CD8-positive, alpha-beta memory T cell (primary cell): ENCODE measurements at regions not wholly inside any gene's neighbourhood (a gene's known extent, or its start where the extent isn't known, plus 50 kb on each side); places are given as distances from the start of the nearest gene placed in this dataset.

Experiments used
- CTCF ChIA-PET: fragments of 350-600 bp; sonication (Branson Sonifier 250); formaldehyde crosslinking; loops from one replicate; lab custom pipeline; 2021; ENCODE audit warnings: antibody characterized with exemption; lab: Charles Lee
- POLR2A ChIA-PET: fragments of 350-600 bp; sonication (Branson Sonifier 250); formaldehyde crosslinking; loops from one replicate; lab custom pipeline; 2021; ENCODE audit warnings: antibody characterized with exemption; lab: Charles Lee
- DNase-seq, 5 donors: peaks; one replicate each; pipeline versions ENCODE4 v3.0.0 to v3.0.0-alpha.2; 2020 to 2022; ENCODE audit warnings: mixed read lengths in 1 of 5
- H3K27ac ChIP-seq: one replicate; pipeline ENCODE4 v1.7.0; 2013; ENCODE audit warnings: low read depth, mild to moderate bottlenecking, low read length, moderate library complexity
- H3K27me3 ChIP-seq: 2 replicates; pipeline ENCODE4 v1.7.0; 2013; ENCODE audit warnings: low read length, mild to moderate bottlenecking; ENCODE audit not compliant: insufficient read depth, poor library complexity, severe bottlenecking
- H3K36me3 ChIP-seq: 2 replicates; pipeline ENCODE4 v1.7.0; 2013; ENCODE audit warnings: mild to moderate bottlenecking, low read length, moderate library complexity; ENCODE audit not compliant: insufficient read depth
- H3K4me1 ChIP-seq: 2 replicates; pipeline ENCODE4 v1.7.0; 2013; ENCODE audit warnings: mild to moderate bottlenecking, low read length, moderate library complexity; ENCODE audit not compliant: insufficient read depth
- H3K4me3 ChIP-seq: 2 replicates; pipeline ENCODE4 v1.7.0; 2013; ENCODE audit warnings: mild to moderate bottlenecking, low read length
- H3K9me3 ChIP-seq: 2 replicates; pipeline ENCODE4 v1.7.0; 2013; ENCODE audit warnings: mild to moderate bottlenecking, low read length
- H3K27ac Mint-ChIP-seq, 8 donors: one replicate each; pipeline ENCODE4 v1.8.0; 2020 to 2021; ENCODE audit warnings: mixed read lengths in 8 of 8, mild to moderate bottlenecking in 6 of 8, inconsistent platforms in 3 of 8, moderate library complexity in 3 of 8
- H3K27me3 Mint-ChIP-seq, 2 donors: one replicate each; pipeline ENCODE4 v1.8.0; 2020 to 2021; ENCODE audit warnings: mixed read lengths in 2 of 2, mild to moderate bottlenecking in 1 of 2, moderate library complexity in 1 of 2
- H3K36me3 Mint-ChIP-seq, 3 donors: one replicate each; pipeline ENCODE4 v1.8.0; 2020 to 2021; ENCODE audit warnings: mixed read lengths in 3 of 3, inconsistent platforms in 1 of 3, mild to moderate bottlenecking in 1 of 3
- H3K4me1 Mint-ChIP-seq, 3 donors: one replicate each; pipeline ENCODE4 v1.8.0; 2020 to 2021; ENCODE audit warnings: mixed read lengths in 3 of 3, inconsistent platforms in 1 of 3, mild to moderate bottlenecking in 1 of 3
- H3K4me3 Mint-ChIP-seq, 7 donors: one replicate each; pipeline ENCODE4 v1.8.0; 2020 to 2021; ENCODE audit warnings: mixed read lengths in 7 of 7, mild to moderate bottlenecking in 6 of 7, moderate library complexity in 4 of 7, inconsistent platforms in 2 of 7
- H3K9me3 Mint-ChIP-seq, 5 donors: one replicate each; pipeline ENCODE4 v1.8.0; 2020 to 2022; ENCODE audit warnings: mixed read lengths in 5 of 5, mild to moderate bottlenecking in 3 of 5, moderate library complexity in 2 of 5, inconsistent platforms in 1 of 5

GRCh38 chr3:168865022-168865551 is 769.4 kb upstream of the GOLIM4 start:
- Histone ChIP-seq H3K27ac (no peak overlapping the region), H3K4me1 (no peaks in the 10 kb centered on the region), H3K36me3 (no peaks in the 10 kb centered on the region), H3K4me3 (no peak overlapping the region), H3K9me3 (no peaks in the 10 kb centered on the region), H3K27me3 (no peaks in the 10 kb centered on the region)
- no peak for DNase-seq
- Mint-ChIP-seq H3K4me3 (no peak overlapping the region), H3K27ac (no peak overlapping the region), H3K36me3 (no peaks in the 10 kb centered on the region), H3K27me3 (no peaks in the 10 kb centered on the region), H3K4me1 (no peaks in the 10 kb centered on the region), H3K9me3 (peaks cover 0 to 3% (median 0%) of the 10 kb centered on the region in 5 donors)
- ChIA-PET CTCF (interaction anchor here (0.8 to 1.2 kb wide), 3 partner anchors 11 to 880 kb away, joined by 3 to 4 read pairs (median 3); no protein-coding TSS in a partner anchor), POLR2A (no interaction called here)

- POLR2A ChIA-PET: no interaction called here
- Histone ChIP-seq H3K27ac (no peak overlapping the region), H3K27me3 (no peaks in the 10 kb centered on the region), H3K4me3 (no peak overlapping the region), H3K36me3 (no peaks in the 10 kb centered on the region), H3K9me3 (no peaks in the 10 kb centered on the region), H3K4me1 (no peaks in the 10 kb centered on the region)
- DNase-seq: no peak
- Mint-ChIP-seq H3K36me3 (no peaks in the 10 kb centered on the region), H3K4me3 (no peak overlapping the region), H3K4me1 (no peaks in the 10 kb centered on the region), H3K27me3 (no peaks in the 10 kb centered on the region), H3K9me3 (peaks cover 0 to 3% (median 0%) of the 10 kb centered on the region in 5 donors), H3K27ac (no peak overlapping the region)
- CTCF ChIA-PET: interaction anchor here (0.8 to 1.2 kb wide), 3 partner anchors 12 to 881 kb away, joined by 3 to 4 read pairs (median 3); no protein-coding TSS in a partner anchor
These were observed 768.6 kb upstream of the GOLIM4 start for GRCh38 chr3:168864107-168865021.

- DNase-seq: no peak
- H3K27ac Mint-ChIP-seq: no peak overlapping the region
- H3K4me1 Mint-ChIP-seq: no peaks in the 10 kb centered on the region
- CTCF ChIA-PET: no interaction called here
- Histone ChIP-seq H3K27me3 (no peaks in the 10 kb centered on the region), H3K9me3 (no peaks in the 10 kb centered on the region), H3K36me3 (no peaks in the 10 kb centered on the region), H3K4me3 (no peak overlapping the region), H3K27ac (no peak overlapping the region), H3K4me1 (no peaks in the 10 kb centered on the region)
- H3K36me3 Mint-ChIP-seq: no peaks in the 10 kb centered on the region
- peaks cover 0 to 3% (median 0%) of the 10 kb centered on the region in 5 donors for H3K9me3 Mint-ChIP-seq
- no peaks in the 10 kb centered on the region for H3K27me3 Mint-ChIP-seq
- POLR2A ChIA-PET: no interaction called here
- no peak overlapping the region for H3K4me3 Mint-ChIP-seq
These were observed 767.8 kb upstream of the GOLIM4 start for GRCh38 chr3:168863561-168863960.

GRCh38 chr3:168862466-168862865 is 766.7 kb upstream of the GOLIM4 start:
- Mint-ChIP-seq H3K27ac (no peak overlapping the region), H3K9me3 (peaks cover 0 to 5% (median 0%) of the 10 kb centered on the region in 5 donors), H3K4me1 (no peaks in the 10 kb centered on the region), H3K27me3 (no peaks in the 10 kb centered on the region), H3K36me3 (no peaks in the 10 kb centered on the region), H3K4me3 (no peak overlapping the region)
- POLR2A ChIA-PET: no interaction called here
- Histone ChIP-seq H3K4me1 (no peaks in the 10 kb centered on the region), H3K9me3 (no peaks in the 10 kb centered on the region), H3K4me3 (no peak overlapping the region), H3K36me3 (no peaks in the 10 kb centered on the region), H3K27ac (no peak overlapping the region), H3K27me3 (no peaks in the 10 kb centered on the region)
- no peak for DNase-seq
- CTCF ChIA-PET: no interaction called here

- no peak overlapping the region for H3K27ac Mint-ChIP-seq
- POLR2A ChIA-PET: no interaction called here
These were observed 764.9 kb upstream of the GOLIM4 start for GRCh38 chr3:168860592-168860991.

GRCh38 chr3:168860028-168860427 is 764.3 kb upstream of the GOLIM4 start:
- Histone ChIP-seq H3K27ac (no peak overlapping the region), H3K4me1 (no peaks in the 10 kb centered on the region), H3K27me3 (no peaks in the 10 kb centered on the region), H3K9me3 (no peaks in the 10 kb centered on the region), H3K36me3 (no peaks in the 10 kb centered on the region), H3K4me3 (no peak overlapping the region)
- Mint-ChIP-seq H3K4me1 (no peaks in the 10 kb centered on the region), H3K27me3 (no peaks in the 10 kb centered on the region), H3K36me3 (no peaks in the 10 kb centered on the region), H3K27ac (no peak overlapping the region), H3K4me3 (no peak overlapping the region), H3K9me3 (peaks cover 0 to 5% (median 2%) of the 10 kb centered on the region in 5 donors)
- ChIA-PET CTCF (no interaction called here), POLR2A (no interaction called here)
- DNase-seq: no peak

More at GRCh38 chr3:168860592-168860991, 764.9 kb upstream of the GOLIM4 start:
- H3K36me3 Mint-ChIP-seq: no peaks in the 10 kb centered on the region
- DNase-seq: no peak
- Histone ChIP-seq H3K4me3 (no peak overlapping the region), H3K36me3 (no peaks in the 10 kb centered on the region), H3K4me1 (no peaks in the 10 kb centered on the region), H3K27ac (no peak overlapping the region), H3K9me3 (no peaks in the 10 kb centered on the region), H3K27me3 (no peaks in the 10 kb centered on the region)
- CTCF ChIA-PET: no interaction called here
- H3K4me1 Mint-ChIP-seq: no peaks in the 10 kb centered on the region
- H3K27me3 Mint-ChIP-seq: no peaks in the 10 kb centered on the region
- peaks cover 0 to 5% (median 2%) of the 10 kb centered on the region in 5 donors for H3K9me3 Mint-ChIP-seq
- no peak overlapping the region for H3K4me3 Mint-ChIP-seq

GRCh38 chr3:168859574-168859973 is 763.9 kb upstream of the GOLIM4 start:
- Mint-ChIP-seq H3K27ac (no peak overlapping the region), H3K27me3 (no peaks in the 10 kb centered on the region), H3K36me3 (no peaks in the 10 kb centered on the region), H3K9me3 (peaks cover 0 to 5% (median 2%) of the 10 kb centered on the region in 5 donors), H3K4me1 (no peaks in the 10 kb centered on the region), H3K4me3 (no peak overlapping the region)
- CTCF ChIA-PET: no interaction called here
- Histone ChIP-seq H3K4me1 (no peaks in the 10 kb centered on the region), H3K9me3 (no peaks in the 10 kb centered on the region), H3K4me3 (no peak overlapping the region), H3K27me3 (no peaks in the 10 kb centered on the region), H3K27ac (no peak overlapping the region), H3K36me3 (no peaks in the 10 kb centered on the region)
- POLR2A ChIA-PET: no interaction called here
- DNase-seq: no peak

GRCh38 chr3:168859143-168859542 is 763.4 kb upstream of the GOLIM4 start:
- Mint-ChIP-seq H3K27ac (no peak overlapping the region), H3K27me3 (no peaks in the 10 kb centered on the region), H3K36me3 (no peaks in the 10 kb centered on the region), H3K4me1 (no peaks in the 10 kb centered on the region), H3K9me3 (peaks cover 0 to 6% (median 5%) of the 10 kb centered on the region in 5 donors), H3K4me3 (no peak overlapping the region)
- ChIA-PET POLR2A (no interaction called here), CTCF (no interaction called here)
- Histone ChIP-seq H3K36me3 (no peaks in the 10 kb centered on the region), H3K27ac (no peak overlapping the region), H3K4me3 (no peak overlapping the region), H3K9me3 (no peaks in the 10 kb centered on the region), H3K4me1 (no peaks in the 10 kb centered on the region), H3K27me3 (no peaks in the 10 kb centered on the region)
- DNase-seq: no peak
